Smooth muscle cell (in vitro differentiated cells): ENCODE measurements at regions not wholly inside any gene's neighbourhood (a gene's known extent, or its start where the extent isn't known, plus 50 kb on each side); places are given as distances from the start of the nearest gene placed in this dataset.

Experiments used
- DNase-seq: peaks from one replicate; lab custom pipeline; 2025; ENCODE audit not compliant: unreplicated experiment; lab: John Stamatoyannopoulos, UW
- H2AFZ ChIP-seq: fragments of 200-600 bp; sonication (generic); 2 replicates; pipeline ENCODE4 v1.6.0; 2016; ENCODE audit warnings: antibody characterized with exemption, low read depth, mild to moderate bottlenecking
- H3F3A ChIP-seq: fragments of 200-600 bp; sonication (generic); 2 replicates; pipeline ENCODE4 v1.6.0; 2017; ENCODE audit warnings: antibody characterized with exemption, low read depth
- H3K27ac ChIP-seq: fragments of 200-600 bp; sonication (generic); 2 replicates; pipeline ENCODE4 v1.5.1; 2016; ENCODE audit warnings: low read depth, mild to moderate bottlenecking
- H3K27me3 ChIP-seq: fragments of 200-600 bp; sonication (generic); 2 replicates; pipeline ENCODE4 v1.6.1; 2016; ENCODE audit warnings: low read depth, mild to moderate bottlenecking
- H3K36me3 ChIP-seq: fragments of 200-600 bp; sonication (generic); 2 replicates; pipeline ENCODE4 v1.5.1; 2016; ENCODE audit warnings: low read depth
- H3K4me1 ChIP-seq: fragments of 200-600 bp; sonication (generic); 2 replicates; pipeline ENCODE4 v1.5.1; 2016; ENCODE audit warnings: low read depth
- H3K4me2 ChIP-seq: fragments of 200-600 bp; sonication (generic); 2 replicates; pipeline ENCODE4 v1.6.0; 2016; ENCODE audit warnings: mild to moderate bottlenecking
- H3K4me3 ChIP-seq: fragments of 200-600 bp; sonication (generic); 2 replicates; pipeline ENCODE4 v1.5.1; 2016; ENCODE audit warnings: mild to moderate bottlenecking
- H3K79me2 ChIP-seq: fragments of 200-600 bp; sonication (generic); 2 replicates; pipeline ENCODE4 v1.6.0; 2016; ENCODE audit warnings: low read depth, mild to moderate bottlenecking
- H3K9ac ChIP-seq: fragments of 200-600 bp; sonication (generic); 2 replicates; pipeline ENCODE4 v1.6.0; 2016; ENCODE audit warnings: low read depth
- H3K9me3 ChIP-seq: fragments of 200-600 bp; sonication (generic); replicated peaks from 2 replicates; pipeline ENCODE4 v1.5.1; 2016; ENCODE audit warnings: low read depth
- H4K20me1 ChIP-seq: fragments of 200-600 bp; sonication (generic); 2 replicates; pipeline ENCODE4 v1.6.0; 2016; ENCODE audit warnings: low read depth
- WGBS: methylation state at CpG from one replicate; pipeline ENCODE4 v1.1.7; 2016; ENCODE audit warnings: low lambda C conversion rate; 5-methylcytosine and 5-hydroxymethylcytosine counted together
- TF ChIP-seq, protein P1 (sequence below): fragments of 200-600 bp; sonication (generic); IDR thresholded peaks from 2 replicates; pipeline ENCODE4 v1.5.1; 2017; ENCODE audit warnings: borderline replicate concordance, mild to moderate bottlenecking, antibody characterized with exemption; ENCODE audit not compliant: insufficient read depth, poor library complexity, severe bottlenecking

- Histone ChIP-seq H4K20me1 (no peaks in the 10 kb centered on the region), H2AFZ (no peak overlapping the region), H3K79me2 (no peaks in the 10 kb centered on the region), H3K4me1 (no peaks in the 10 kb centered on the region), H3K9ac (no peak overlapping the region), H3K9me3 (no peaks in the 10 kb centered on the region), H3K4me3 (no peak overlapping the region), H3K27me3 (peaks cover 7% of the 10 kb centered on the region), H3F3A (no peaks in the 10 kb centered on the region), H3K36me3 (no peaks in the 10 kb centered on the region), H3K27ac (no peak overlapping the region), H3K4me2 (no peak overlapping the region)
- 76% methylated on average over 11 of the region's 11 CpGs for WGBS
- TF ChIP-seq, protein P1, sequence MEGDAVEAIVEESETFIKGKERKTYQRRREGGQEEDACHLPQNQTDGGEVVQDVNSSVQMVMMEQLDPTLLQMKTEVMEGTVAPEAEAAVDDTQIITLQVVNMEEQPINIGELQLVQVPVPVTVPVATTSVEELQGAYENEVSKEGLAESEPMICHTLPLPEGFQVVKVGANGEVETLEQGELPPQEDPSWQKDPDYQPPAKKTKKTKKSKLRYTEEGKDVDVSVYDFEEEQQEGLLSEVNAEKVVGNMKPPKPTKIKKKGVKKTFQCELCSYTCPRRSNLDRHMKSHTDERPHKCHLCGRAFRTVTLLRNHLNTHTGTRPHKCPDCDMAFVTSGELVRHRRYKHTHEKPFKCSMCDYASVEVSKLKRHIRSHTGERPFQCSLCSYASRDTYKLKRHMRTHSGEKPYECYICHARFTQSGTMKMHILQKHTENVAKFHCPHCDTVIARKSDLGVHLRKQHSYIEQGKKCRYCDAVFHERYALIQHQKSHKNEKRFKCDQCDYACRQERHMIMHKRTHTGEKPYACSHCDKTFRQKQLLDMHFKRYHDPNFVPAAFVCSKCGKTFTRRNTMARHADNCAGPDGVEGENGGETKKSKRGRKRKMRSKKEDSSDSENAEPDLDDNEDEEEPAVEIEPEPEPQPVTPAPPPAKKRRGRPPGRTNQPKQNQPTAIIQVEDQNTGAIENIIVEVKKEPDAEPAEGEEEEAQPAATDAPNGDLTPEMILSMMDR, result no peak
- no peak for DNase-seq
Observed at GRCh38 chr6:169931261-169931660, 179.8 kb downstream of the ERMARD start.

- H3K9me3 ChIP-seq, result no peaks in the 10 kb centered on the region
- H3K4me1 ChIP-seq, result no peaks in the 10 kb centered on the region
- no peak overlapping the region for H3K27ac ChIP-seq
- WGBS, result 90% methylated on average over 6 of the region's 6 CpGs
- H3K9ac ChIP-seq, result no peak overlapping the region
- no peaks in the 10 kb centered on the region for H4K20me1 ChIP-seq
- no peak overlapping the region for H3K4me3 ChIP-seq
- H3K36me3 ChIP-seq, result no peaks in the 10 kb centered on the region
- no peaks in the 10 kb centered on the region for H3F3A ChIP-seq
- no peak overlapping the region for H2AFZ ChIP-seq
- H3K4me2 ChIP-seq, result no peak overlapping the region
- no peak for DNase-seq
- TF ChIP-seq, protein P1, result peak; percentile 9
- H3K79me2 ChIP-seq, result no peaks in the 10 kb centered on the region
- H3K27me3 ChIP-seq, result peaks cover 12% of the 10 kb centered on the region
Observed at GRCh38 chr6:169930799-169931198, 179.4 kb downstream of the ERMARD start.

GRCh38 chr6:169927711-169928110 lies 176.3 kb downstream of the ERMARD start:
- H3K4me1 ChIP-seq, result no peaks in the 10 kb centered on the region
- 92% methylated on average over 5 of the region's 5 CpGs for WGBS
- H3K9me3 ChIP-seq, result no peaks in the 10 kb centered on the region
- no peak overlapping the region for H3K9ac ChIP-seq
- no peaks in the 10 kb centered on the region for H3K79me2 ChIP-seq
- H3K4me2 ChIP-seq, result no peak overlapping the region
- TF ChIP-seq, protein P1, result no peak
- H2AFZ ChIP-seq, result no peak overlapping the region
- H4K20me1 ChIP-seq, result no peaks in the 10 kb centered on the region
- no peaks in the 10 kb centered on the region for H3K36me3 ChIP-seq
- H3K4me3 ChIP-seq, result no peak overlapping the region
- DNase-seq, result no peak
- peaks cover 21% of the 10 kb centered on the region for H3K27me3 ChIP-seq
- H3K27ac ChIP-seq, result no peak overlapping the region
- H3F3A ChIP-seq, result no peaks in the 10 kb centered on the region

GRCh38 chr6:169926617-169927417 lies 175.4 kb downstream of the ERMARD start:
- no peak overlapping the region for H3K9ac ChIP-seq
- H3K27ac ChIP-seq, result no peak overlapping the region
- H3K9me3 ChIP-seq, result no peaks in the 10 kb centered on the region
- no peak for DNase-seq
- no peaks in the 10 kb centered on the region for H3K36me3 ChIP-seq
- TF ChIP-seq, protein P1, result no peak
- H3F3A ChIP-seq, result no peaks in the 10 kb centered on the region
- H4K20me1 ChIP-seq, result no peaks in the 10 kb centered on the region
- H3K4me2 ChIP-seq, result no peak overlapping the region
- H3K4me1 ChIP-seq, result no peaks in the 10 kb centered on the region
- WGBS, result 91% methylated on average over 11 of the region's 11 CpGs
- no peak overlapping the region for H2AFZ ChIP-seq
- no peak overlapping the region for H3K4me3 ChIP-seq
- H3K27me3 ChIP-seq, result peaks cover 21% of the 10 kb centered on the region
- no peaks in the 10 kb centered on the region for H3K79me2 ChIP-seq
